Cardiac fibroblast (primary cell): ENCODE measurements at regions not wholly inside any gene's neighbourhood (a gene's known extent, or its start where the extent isn't known, plus 50 kb on each side); places are given as distances from the start of the nearest gene placed in this dataset.

Experiments
- DNase-seq, 2 donors: peaks; one replicate each; pipeline versions ENCODE4 v3.0.0 to v3.0.0-alpha.2; 2010; ENCODE audit warnings: low read depth in 2 of 2
- H3K4me3 ChIP-seq, 2 donors: replicated peaks in 1 of 2; 1 replicate in 1 of 2; 2 replicates in 1 of 2; pipeline ENCODE4 v1.5.1; 2011; ENCODE audit warnings: low read depth in 2 of 2, low read length in 2 of 2, mild to moderate bottlenecking in 2 of 2, moderate library complexity in 1 of 2
- CTCF ChIP-seq: IDR thresholded peaks from one replicate; pipeline ENCODE4 v1.5.1; 2011; ENCODE audit warnings: low read depth, mild to moderate bottlenecking, low read length, inconsistent platforms

GRCh38 chrX:5031792-5032191 lies 1196.9 kb downstream of the NLGN4X start:
- DNase-seq, result no peak
- no peak for TF ChIP-seq CTCF
- H3K4me3 ChIP-seq, result no peak overlapping the region

GRCh38 chrX:5015451-5015850 lies 1213.2 kb downstream of the NLGN4X start:
- H3K4me3 ChIP-seq, result no peak overlapping the region
- peak in 1 of 2 donors; percentile 0 for DNase-seq
- no peak for TF ChIP-seq CTCF

- H3K4me3 ChIP-seq, result no peak overlapping the region
- DNase-seq, result no peak
- no peak for TF ChIP-seq CTCF
Observed at GRCh38 chrX:4994855-4995254, 1233.8 kb downstream of the NLGN4X start.

- no peak overlapping the region for H3K4me3 ChIP-seq
- DNase-seq, result no peak
- TF ChIP-seq CTCF, result no peak
Observed at GRCh38 chrX:4978613-4979012, 1250.1 kb downstream of the NLGN4X start.

- H3K4me3 ChIP-seq, result no peak overlapping the region
- no peak for DNase-seq
- no peak for TF ChIP-seq CTCF
Observed at GRCh38 chrX:4971646-4972045, 1257.0 kb downstream of the NLGN4X start.

- TF ChIP-seq CTCF, result no peak
- H3K4me3 ChIP-seq, result no peak overlapping the region
- no peak for DNase-seq
Observed at GRCh38 chrX:4964112-4964511, 1250.7 kb upstream of the PRKX start.

GRCh38 chrX:4963432-4963831 lies 1250.0 kb upstream of the PRKX start:
- DNase-seq, result no peak
- no peak for TF ChIP-seq CTCF
- no peak overlapping the region for H3K4me3 ChIP-seq
